ENCODE measurements at regions not wholly inside any gene's neighbourhood (a gene's known extent, or its start where the extent isn't known, plus 50 kb on each side); places are given as distances from the start of the nearest gene placed in this dataset.

DNA sequence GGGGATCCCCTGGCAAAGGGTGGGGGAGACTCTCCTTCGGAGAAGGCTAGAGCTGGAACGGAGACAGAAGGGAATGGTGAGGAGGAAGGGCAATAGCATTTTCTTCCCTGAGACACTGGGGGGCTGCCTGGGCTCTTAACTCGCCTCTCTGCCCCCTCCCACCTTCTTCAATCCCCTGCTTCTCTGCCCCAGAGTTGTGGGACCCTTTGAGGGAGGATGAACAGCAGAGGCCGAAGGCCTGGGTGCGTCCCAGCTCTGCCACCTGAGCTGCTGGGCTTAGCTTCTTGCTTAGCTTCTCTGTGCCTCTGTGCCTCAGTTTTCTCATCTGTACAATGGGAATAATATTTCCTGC lies 72.4 kb downstream of the RTL6 start:
- Histone ChIP-seq H3K27ac (ENCODE audit: low read length, poor library complexity, severe bottlenecking) (no peak overlapping the region), H3K9ac (ENCODE audit: low read length) (no peak overlapping the region), H3K18ac (ENCODE audit: low read depth in 1 of 2, low read length in 2 of 2) (no peak overlapping the region), H2AFZ (ENCODE audit: low read depth, low read length) (no peak overlapping the region), H3K4ac (ENCODE audit: low read depth in 1 of 2, low read length in 2 of 2) (no peak overlapping the region), H4K91ac (ENCODE audit: low read length) (no peak overlapping the region), H3K23ac (ENCODE audit: low read length in 2 of 2) (no peak overlapping the region), H3K14ac (ENCODE audit: low read length in 2 of 2) (no peak overlapping the region), H2AK5ac (ENCODE audit: low read length, severe bottlenecking) (no peak overlapping the region), H2BK5ac (ENCODE audit: low read depth, low read length, poor library complexity, severe bottlenecking) (no peak overlapping the region), H3K4me1 (ENCODE audit: control insufficient read depth, insufficient read depth, low read depth, low read length) (no peaks in the 10 kb centered on the region), H2BK120ac (ENCODE audit: low read depth, low read length) (no peak overlapping the region), H3K79me1 (replicated peaks; ENCODE audit: low read length, poor library complexity, severe bottlenecking) (no peaks in the 10 kb centered on the region), H3K36me3 (ENCODE audit: control insufficient read depth in 1 of 2, insufficient read depth in 2 of 2, low read depth in 1 of 2, low read length in 2 of 2) (no peaks in the 10 kb centered on the region), H2BK12ac (ENCODE audit: low read length in 2 of 2) (no peak overlapping the region), H3K4me3 (ENCODE audit: insufficient read depth in 1 of 2, low read depth in 1 of 2, low read length in 2 of 2) (no peak overlapping the region), H3K27me3 (ENCODE audit: control insufficient read depth in 1 of 2, insufficient read depth in 1 of 2, low read length in 2 of 2) (peaks cover 38 to 77% of the 10 kb centered on the region in 2 experiments), H3K4me2 (ENCODE audit: low read length, poor library complexity, severe bottlenecking) (no peak overlapping the region), H4K8ac (ENCODE audit: low read length) (no peak overlapping the region), H3K9me3 (ENCODE audit: control insufficient read depth, low read length) (peaks cover 5% of the 10 kb centered on the region), H2BK15ac (ENCODE audit: low read depth, poor library complexity, severe bottlenecking) (no peak overlapping the region)
- 84% methylated on average over 3 of the region's 5 CpGs for WGBS
- DNase-seq = no peak

DNA sequence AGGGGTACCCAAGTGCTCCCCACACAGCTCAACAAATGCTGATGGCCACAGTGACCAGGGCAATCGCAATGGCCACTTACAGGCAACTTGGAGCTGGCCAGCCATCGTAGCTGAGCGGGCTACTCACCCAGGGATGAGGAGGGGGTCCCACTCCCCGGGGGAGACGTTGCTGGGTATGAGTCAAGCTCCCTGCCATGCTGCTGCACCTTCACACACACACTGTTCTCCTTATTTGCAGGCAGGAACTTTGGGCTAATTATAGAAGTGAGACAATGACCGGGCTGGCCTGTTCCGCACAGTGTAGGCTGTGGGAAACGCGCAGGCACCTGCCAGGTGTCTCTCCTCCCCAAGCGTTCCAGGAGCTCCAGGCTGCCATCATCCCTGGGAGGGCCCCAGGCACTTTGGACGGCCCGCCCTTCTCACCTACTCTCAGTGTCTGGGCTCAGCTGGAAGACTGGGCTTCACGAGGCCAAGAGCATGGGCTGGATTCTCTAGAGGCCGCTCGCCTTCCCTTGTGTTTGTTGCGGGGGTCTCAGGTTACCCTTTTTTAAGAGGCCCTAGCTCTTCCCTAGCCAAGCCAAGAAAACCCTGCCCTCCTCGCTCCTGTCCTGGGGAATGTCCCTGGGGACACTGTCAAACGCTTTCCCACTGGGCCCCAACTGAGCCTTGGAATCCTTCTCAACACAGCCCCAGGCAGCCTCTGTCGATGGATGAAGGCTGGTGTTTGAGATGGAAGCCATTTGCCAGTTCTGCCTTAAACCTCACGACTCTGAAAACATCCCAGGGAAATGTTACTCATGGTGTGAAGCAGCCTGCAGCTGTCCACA lies 73.0 kb downstream of the RTL6 start:
- Histone ChIP-seq H3K9ac (ENCODE audit: low read length) (no peak overlapping the region), H3K4me3 (ENCODE audit: insufficient read depth in 1 of 2, low read depth in 1 of 2, low read length in 2 of 2) (no peak overlapping the region), H3K18ac (ENCODE audit: low read depth in 1 of 2, low read length in 2 of 2) (no peak overlapping the region), H4K91ac (ENCODE audit: low read length) (peak overlapping the region; percentile 4), H3K4me2 (ENCODE audit: low read length, poor library complexity, severe bottlenecking) (no peak overlapping the region), H2BK15ac (ENCODE audit: low read depth, poor library complexity, severe bottlenecking) (no peak overlapping the region), H3K9me3 (ENCODE audit: control insufficient read depth, low read length) (peaks cover 10% of the 10 kb centered on the region), H3K79me1 (replicated peaks; ENCODE audit: low read length, poor library complexity, severe bottlenecking) (no peaks in the 10 kb centered on the region), H3K27me3 (ENCODE audit: control insufficient read depth in 1 of 2, insufficient read depth in 1 of 2, low read length in 2 of 2) (peaks cover 37 to 74% of the 10 kb centered on the region in 2 experiments), H4K8ac (ENCODE audit: low read length) (no peak overlapping the region), H3K4me1 (ENCODE audit: control insufficient read depth, insufficient read depth, low read depth, low read length) (no peaks in the 10 kb centered on the region), H3K4ac (ENCODE audit: low read depth in 1 of 2, low read length in 2 of 2) (no peak overlapping the region), H3K27ac (ENCODE audit: low read length, poor library complexity, severe bottlenecking) (no peak overlapping the region), H2BK120ac (ENCODE audit: low read depth, low read length) (no peak overlapping the region), H2AK5ac (ENCODE audit: low read length, severe bottlenecking) (no peak overlapping the region), H2BK12ac (ENCODE audit: low read length in 2 of 2) (no peak overlapping the region), H2BK5ac (ENCODE audit: low read depth, low read length, poor library complexity, severe bottlenecking) (no peak overlapping the region), H3K14ac (ENCODE audit: low read length in 2 of 2) (peak overlapping the region in 1 of 2 experiments; percentile 49), H3K36me3 (ENCODE audit: control insufficient read depth in 1 of 2, insufficient read depth in 2 of 2, low read depth in 1 of 2, low read length in 2 of 2) (no peaks in the 10 kb centered on the region), H2AFZ (ENCODE audit: low read depth, low read length) (no peak overlapping the region), H3K23ac (ENCODE audit: low read length in 2 of 2) (no peak overlapping the region)
- 77% methylated on average over 18 of the region's 20 CpGs for WGBS
- peak; percentile 16 for DNase-seq

DNA sequence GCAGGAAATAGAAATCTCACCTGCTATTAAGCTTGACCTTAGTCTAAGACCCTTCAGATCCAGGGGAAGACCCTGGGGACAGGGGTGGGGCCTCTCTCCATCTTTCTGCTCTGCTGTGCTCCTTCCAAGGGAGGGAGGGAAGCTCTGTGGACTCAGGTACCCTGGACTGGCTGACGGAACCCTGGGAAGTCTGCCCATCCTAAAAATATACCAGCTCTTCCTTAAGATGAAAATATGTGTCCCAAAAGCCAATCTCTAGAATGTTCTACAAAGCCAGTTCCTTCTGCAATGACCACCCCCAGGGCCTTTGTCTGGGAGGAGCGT lies 73.7 kb downstream of the RTL6 start:
- 90% methylated on average over 2 of the region's 2 CpGs for WGBS
- Histone ChIP-seq H2BK5ac (ENCODE audit: low read depth, low read length, poor library complexity, severe bottlenecking) (no peak overlapping the region), H2BK15ac (ENCODE audit: low read depth, poor library complexity, severe bottlenecking) (no peak overlapping the region), H3K27ac (ENCODE audit: low read length, poor library complexity, severe bottlenecking) (no peak overlapping the region), H2BK120ac (ENCODE audit: low read depth, low read length) (no peak overlapping the region), H3K14ac (ENCODE audit: low read length in 2 of 2) (no peak overlapping the region), H3K4me1 (ENCODE audit: control insufficient read depth, insufficient read depth, low read depth, low read length) (no peaks in the 10 kb centered on the region), H3K9ac (ENCODE audit: low read length) (no peak overlapping the region), H4K91ac (ENCODE audit: low read length) (no peak overlapping the region), H2AK5ac (ENCODE audit: low read length, severe bottlenecking) (no peak overlapping the region), H2AFZ (ENCODE audit: low read depth, low read length) (no peak overlapping the region), H3K18ac (ENCODE audit: low read depth in 1 of 2, low read length in 2 of 2) (no peak overlapping the region), H2BK12ac (ENCODE audit: low read length in 2 of 2) (no peak overlapping the region), H3K4me3 (ENCODE audit: insufficient read depth in 1 of 2, low read depth in 1 of 2, low read length in 2 of 2) (no peak overlapping the region), H3K23ac (ENCODE audit: low read length in 2 of 2) (no peak overlapping the region), H3K4ac (ENCODE audit: low read depth in 1 of 2, low read length in 2 of 2) (no peak overlapping the region), H4K8ac (ENCODE audit: low read length) (no peak overlapping the region), H3K79me1 (replicated peaks; ENCODE audit: low read length, poor library complexity, severe bottlenecking) (no peaks in the 10 kb centered on the region), H3K36me3 (ENCODE audit: control insufficient read depth in 1 of 2, insufficient read depth in 2 of 2, low read depth in 1 of 2, low read length in 2 of 2) (no peaks in the 10 kb centered on the region), H3K27me3 (ENCODE audit: control insufficient read depth in 1 of 2, insufficient read depth in 1 of 2, low read length in 2 of 2) (peaks cover 35 to 71% of the 10 kb centered on the region in 2 experiments), H3K4me2 (ENCODE audit: low read length, poor library complexity, severe bottlenecking) (no peak overlapping the region), H3K9me3 (ENCODE audit: control insufficient read depth, low read length) (peaks cover 18% of the 10 kb centered on the region)
- DNase-seq = no peak

DNA sequence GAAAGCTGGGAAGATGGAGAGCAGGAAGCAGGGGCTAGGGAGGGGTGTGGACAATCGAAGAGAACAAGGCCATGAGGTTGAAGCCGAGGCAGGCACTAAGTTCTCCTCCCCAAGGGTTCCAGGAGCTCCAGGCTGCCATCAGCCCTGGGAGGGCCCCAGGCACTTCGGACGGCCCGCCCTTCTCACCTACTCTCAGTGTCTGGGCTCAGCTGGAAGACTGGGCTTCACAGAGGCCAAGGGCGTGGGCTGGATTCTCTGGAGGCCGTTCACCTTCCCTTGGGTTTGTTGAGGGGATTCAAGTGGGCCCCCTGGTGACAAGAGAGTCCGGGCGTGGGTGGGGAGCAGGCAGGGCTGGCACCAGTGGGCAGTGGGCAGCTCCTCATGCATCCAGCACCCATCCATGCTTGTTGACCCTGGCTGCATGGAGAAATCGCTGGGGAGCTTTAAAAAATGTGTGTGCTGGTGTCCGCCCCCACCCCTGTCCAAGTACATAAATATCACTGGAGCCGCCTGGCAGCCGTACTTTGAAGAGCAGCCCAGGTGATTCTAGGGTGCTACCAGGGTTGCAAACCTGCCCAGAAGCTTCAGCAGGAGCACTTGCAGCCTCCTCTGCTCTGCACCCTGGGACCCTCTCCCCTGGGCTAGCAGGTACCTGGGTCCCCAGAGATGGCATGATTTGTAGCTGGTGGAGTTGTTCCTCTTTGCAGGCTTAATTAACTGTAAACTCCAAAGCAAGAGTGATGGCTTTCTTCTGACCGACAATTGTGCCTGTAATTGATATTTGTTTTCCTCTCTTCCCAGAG lies 74.3 kb downstream of the RTL6 start:
- H2AFZ ChIP-seq (ENCODE audit: low read depth, low read length) = no peak overlapping the region
- no peaks in the 10 kb centered on the region for H3K4me1 ChIP-seq (ENCODE audit: control insufficient read depth, insufficient read depth, low read depth, low read length)
- H3K79me1 ChIP-seq (replicated peaks; ENCODE audit: low read length, poor library complexity, severe bottlenecking) = no peaks in the 10 kb centered on the region
- H2BK5ac ChIP-seq (ENCODE audit: low read depth, low read length, poor library complexity, severe bottlenecking) = no peak overlapping the region
- H3K36me3 ChIP-seq (ENCODE audit: control insufficient read depth in 1 of 2, insufficient read depth in 2 of 2, low read depth in 1 of 2, low read length in 2 of 2) = no peaks in the 10 kb centered on the region
- no peak overlapping the region for H3K14ac ChIP-seq (ENCODE audit: low read length in 2 of 2)
- no peak overlapping the region for H3K4me3 ChIP-seq (ENCODE audit: insufficient read depth in 1 of 2, low read depth in 1 of 2, low read length in 2 of 2)
- H2BK15ac ChIP-seq (ENCODE audit: low read depth, poor library complexity, severe bottlenecking) = no peak overlapping the region
- H3K18ac ChIP-seq (ENCODE audit: low read depth in 1 of 2, low read length in 2 of 2) = no peak overlapping the region
- no peak overlapping the region for H2AK5ac ChIP-seq (ENCODE audit: low read length, severe bottlenecking)
- no peak overlapping the region for H4K8ac ChIP-seq (ENCODE audit: low read length)
- H3K4me2 ChIP-seq (ENCODE audit: low read length, poor library complexity, severe bottlenecking) = no peak overlapping the region
- no peak overlapping the region for H2BK120ac ChIP-seq (ENCODE audit: low read depth, low read length)
- H3K9me3 ChIP-seq (ENCODE audit: control insufficient read depth, low read length) = peaks cover 24% of the 10 kb centered on the region
- H3K9ac ChIP-seq (ENCODE audit: low read length) = no peak overlapping the region
- H3K27ac ChIP-seq (ENCODE audit: low read length, poor library complexity, severe bottlenecking) = no peak overlapping the region
- no peak overlapping the region for H3K4ac ChIP-seq (ENCODE audit: low read depth in 1 of 2, low read length in 2 of 2)
- no peak overlapping the region for H3K23ac ChIP-seq (ENCODE audit: low read length in 2 of 2)
- WGBS = 76% methylated on average over 14 of the region's 14 CpGs
- no peak for DNase-seq
- H3K27me3 ChIP-seq (ENCODE audit: control insufficient read depth in 1 of 2, insufficient read depth in 1 of 2, low read length in 2 of 2) = peaks cover 32 to 66% of the 10 kb centered on the region in 2 experiments
- H2BK12ac ChIP-seq (ENCODE audit: low read length in 2 of 2) = no peak overlapping the region
- no peak overlapping the region for H4K91ac ChIP-seq (ENCODE audit: low read length)
